GM23248 (cell line): ENCODE measurements at regions not wholly inside any gene's neighbourhood (a gene's known extent, or its start where the extent isn't known, plus 50 kb on each side); places are given as distances from the start of the nearest gene placed in this dataset.

ENCODE experiments used
- EZH2 ChIP-seq: fragments of 200-600 bp; sonication (generic); IDR thresholded peaks from 2 replicates; pipeline ENCODE4 v1.6.1; 2018; ENCODE audit warnings: antibody characterized with exemption, mild to moderate bottlenecking; ENCODE audit not compliant: insufficient read depth, poor library complexity, severe bottlenecking
- EZH2phosphoT487 ChIP-seq: fragments of 200-600 bp; sonication (generic); IDR thresholded peaks from 2 replicates; pipeline ENCODE4 v1.6.1; 2018; ENCODE audit warnings: antibody characterized with exemption, moderate library complexity, mild to moderate bottlenecking, low read depth; ENCODE audit not compliant: insufficient read depth

DNA sequence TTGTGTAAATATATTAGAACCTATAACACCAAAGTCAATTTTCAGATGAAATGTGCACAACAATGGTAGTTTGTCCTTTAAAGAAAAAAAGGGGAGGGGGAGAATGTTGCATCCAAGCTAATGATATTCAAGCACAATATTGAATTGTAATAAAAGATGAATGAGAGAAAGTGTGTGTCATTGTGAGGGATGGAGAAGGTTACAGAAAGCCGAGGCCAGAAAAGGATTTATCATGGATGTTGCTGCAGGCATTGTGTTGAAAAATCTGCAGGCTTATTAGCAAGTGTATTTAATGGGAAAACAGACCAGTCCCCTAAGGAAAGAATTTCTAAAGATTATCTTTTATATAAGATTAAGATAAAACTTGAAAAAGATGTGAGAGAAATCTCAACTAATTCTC lies 186.5 kb downstream of the SPTSSA start:
- TF ChIP-seq EZH2 (no peak), EZH2phosphoT487 (no peak)
